Upper lobe of left lung (tissue), 6 donors: ENCODE measurements at regions not wholly inside any gene's neighbourhood (a gene's known extent, or its start where the extent isn't known, plus 50 kb on each side); places are given as distances from the start of the nearest gene placed in this dataset.

Experiments
- ATAC-seq, 2 donors: fragments of 200-7000 bp; cut with Tn5 transposase; one replicate each; pipeline ENCODE4 v1.9.1; 2022; ENCODE audit warnings: mild to moderate bottlenecking in 2 of 2, moderate library complexity in 2 of 2; ENCODE audit not compliant: low FRiP score in 2 of 2
- DNase-seq, 2 donors: peaks; one replicate each; pipeline ENCODE4 v3.0.0-alpha.2; 2019 to 2020
- H3K27ac ChIP-seq, 4 donors: fragments of 200-600 bp; sonication (generic); one replicate each; pipeline ENCODE4 v1.5.1; 2016 to 2019
- H3K27me3 ChIP-seq, 4 donors: fragments of 200-600 bp; sonication (generic); one replicate each; pipeline ENCODE4 v1.5.1; 2017 to 2019
- H3K36me3 ChIP-seq, 4 donors: fragments of 200-600 bp; sonication (generic); one replicate each; pipeline ENCODE4 v1.5.1; 2016 to 2019
- H3K4me1 ChIP-seq, 4 donors: fragments of 200-600 bp; sonication (generic); one replicate each; pipeline ENCODE4 v1.5.1; 2018 to 2019
- H3K4me3 ChIP-seq, 4 donors: fragments of 200-600 bp; sonication (generic); one replicate each; pipeline ENCODE4 v1.5.1; 2017 to 2019; ENCODE audit warnings: mild to moderate bottlenecking in 2 of 4, moderate library complexity in 1 of 4
- H3K9me3 ChIP-seq, 4 donors: fragments of 200-600 bp; sonication (generic); one replicate each; pipeline ENCODE4 v1.5.1; 2018 to 2019
- CTCF ChIP-seq, 6 experiments: fragments of 450-650 bp in 4 of 6; fragments of 200-600 bp in 2 of 6; sonication (generic) in 2 of 6; IDR thresholded peaks; one replicate each; pipeline ENCODE4 v1.5.1; 2016 to 2019; ENCODE audit warnings: antibody characterized with exemption in 6 of 6
- EP300 ChIP-seq, 4 donors: sonication (generic); formaldehyde crosslinking; IDR thresholded peaks; one replicate each; pipeline ENCODE4 v1.5.1; 2017; ENCODE audit warnings: antibody characterized with exemption in 4 of 4, control low read depth in 2 of 4
- POLR2A ChIP-seq, 4 donors: fragments of 450-650 bp; IDR thresholded peaks; one replicate each; pipeline ENCODE4 v1.5.1; 2016 to 2017; ENCODE audit warnings: antibody characterized with exemption in 4 of 4, mild to moderate bottlenecking in 2 of 4
- POLR2AphosphoS5 ChIP-seq, 2 donors: sonication (generic); formaldehyde crosslinking; IDR thresholded peaks; one replicate each; pipeline ENCODE4 v1.5.1; 2017; ENCODE audit warnings: antibody characterized with exemption in 2 of 2
- WGBS, 2 donors: methylation state at CpG; one replicate each; pipeline ENCODE4 v1.1.5; 2017 to 2018; 5-methylcytosine and 5-hydroxymethylcytosine counted together
- donor health status: DM: no; HTN: no; CAD: no; lungs with moderate emphysema.
- donor health status: DM: no; HTN: yes; CAD: no; lungs with severe emphysema.

GRCh38 chr17:33847900-33848299, 407.2 kb upstream of the CCL2 start:
- Histone ChIP-seq H3K36me3 (no peaks in the 10 kb centered on the region), H3K27me3 (no peaks in the 10 kb centered on the region), H3K27ac (no peak overlapping the region), H3K9me3 (no peaks in the 10 kb centered on the region), H3K4me3 (no peak overlapping the region), H3K4me1 (no peaks in the 10 kb centered on the region)
- 25 to 26% methylated on average over 4 of the region's 4 CpGs for WGBS, 2 donors
- no peak for TF ChIP-seq POLR2A (IDR thresholded peaks at IDR 0.05)
- TF ChIP-seq EP300 (IDR thresholded peaks at IDR 0.05) = no peak
- no peak for TF ChIP-seq POLR2AphosphoS5 (IDR thresholded peaks at IDR 0.05)
- no peak for TF ChIP-seq CTCF (IDR thresholded peaks at IDR 0.05)
- ATAC-seq (no peak), DNase-seq (no peak)

GRCh38 chr17:33848433-33848832, 406.7 kb upstream of the CCL2 start:
- TF ChIP-seq EP300 (IDR thresholded peaks at IDR 0.05) (no peak), POLR2AphosphoS5 (IDR thresholded peaks at IDR 0.05) (no peak), CTCF (IDR thresholded peaks at IDR 0.05) (no peak), POLR2A (IDR thresholded peaks at IDR 0.05) (no peak)
- Histone ChIP-seq H3K4me3 (no peak overlapping the region), H3K9me3 (no peaks in the 10 kb centered on the region), H3K36me3 (no peaks in the 10 kb centered on the region), H3K27ac (no peak overlapping the region), H3K27me3 (no peaks in the 10 kb centered on the region), H3K4me1 (no peaks in the 10 kb centered on the region)
- 78 to 85% methylated on average over 3 of the region's 3 CpGs for WGBS, 2 donors
- ATAC-seq (no peak), DNase-seq (no peak)

GRCh38 chr17:33854596-33854995, 400.5 kb upstream of the CCL2 start:
- Histone ChIP-seq H3K9me3 (no peaks in the 10 kb centered on the region), H3K27me3 (no peaks in the 10 kb centered on the region), H3K36me3 (no peaks in the 10 kb centered on the region), H3K4me1 (no peaks in the 10 kb centered on the region), H3K27ac (no peak overlapping the region), H3K4me3 (no peak overlapping the region)
- no peak for DNase-seq
- no peak for ATAC-seq
- WGBS, 2 donors = 52 to 58% methylated on average over 2 of the region's 2 CpGs
- TF ChIP-seq POLR2A (IDR thresholded peaks at IDR 0.05) (no peak), CTCF (IDR thresholded peaks at IDR 0.05) (no peak), POLR2AphosphoS5 (IDR thresholded peaks at IDR 0.05) (no peak), EP300 (IDR thresholded peaks at IDR 0.05) (no peak)

GRCh38 chr17:33858121-33858520, 397.0 kb upstream of the CCL2 start:
- Histone ChIP-seq H3K36me3 (no peaks in the 10 kb centered on the region), H3K27me3 (no peaks in the 10 kb centered on the region), H3K9me3 (no peaks in the 10 kb centered on the region), H3K27ac (no peak overlapping the region), H3K4me1 (no peaks in the 10 kb centered on the region), H3K4me3 (no peak overlapping the region)
- ATAC-seq = no peak
- DNase-seq = no peak
- TF ChIP-seq POLR2AphosphoS5 (IDR thresholded peaks at IDR 0.05) (no peak), EP300 (IDR thresholded peaks at IDR 0.05) (no peak), CTCF (IDR thresholded peaks at IDR 0.05) (no peak), POLR2A (IDR thresholded peaks at IDR 0.05) (no peak)
- WGBS, 2 donors = 31 to 46% methylated on average over 2 to 6 of the region's 6 CpGs

- ATAC-seq (no peak), DNase-seq (no peak)
- H3K4me3 ChIP-seq = no peak overlapping the region
- H3K9me3 ChIP-seq = no peaks in the 10 kb centered on the region
- TF ChIP-seq CTCF (IDR thresholded peaks at IDR 0.05) (no peak), EP300 (IDR thresholded peaks at IDR 0.05) (no peak), POLR2A (IDR thresholded peaks at IDR 0.05) (no peak), POLR2AphosphoS5 (IDR thresholded peaks at IDR 0.05) (no peak)
- H3K27ac ChIP-seq = no peak overlapping the region
- 83% methylated on average over 1 of the region's 1 CpG; no CpG with 5 or more reads in 1 of the 2 donors for WGBS, 2 donors
- H3K36me3 ChIP-seq = no peaks in the 10 kb centered on the region
- H3K4me1 ChIP-seq = no peaks in the 10 kb centered on the region
- H3K27me3 ChIP-seq = no peaks in the 10 kb centered on the region
Measured at GRCh38 chr17:33858682-33859081, 396.4 kb upstream of the CCL2 start.
